ENCODE measurements at regions not wholly inside any gene's neighbourhood (a gene's known extent, or its start where the extent isn't known, plus 50 kb on each side); places are given as distances from the start of the nearest gene placed in this dataset.

DNA sequence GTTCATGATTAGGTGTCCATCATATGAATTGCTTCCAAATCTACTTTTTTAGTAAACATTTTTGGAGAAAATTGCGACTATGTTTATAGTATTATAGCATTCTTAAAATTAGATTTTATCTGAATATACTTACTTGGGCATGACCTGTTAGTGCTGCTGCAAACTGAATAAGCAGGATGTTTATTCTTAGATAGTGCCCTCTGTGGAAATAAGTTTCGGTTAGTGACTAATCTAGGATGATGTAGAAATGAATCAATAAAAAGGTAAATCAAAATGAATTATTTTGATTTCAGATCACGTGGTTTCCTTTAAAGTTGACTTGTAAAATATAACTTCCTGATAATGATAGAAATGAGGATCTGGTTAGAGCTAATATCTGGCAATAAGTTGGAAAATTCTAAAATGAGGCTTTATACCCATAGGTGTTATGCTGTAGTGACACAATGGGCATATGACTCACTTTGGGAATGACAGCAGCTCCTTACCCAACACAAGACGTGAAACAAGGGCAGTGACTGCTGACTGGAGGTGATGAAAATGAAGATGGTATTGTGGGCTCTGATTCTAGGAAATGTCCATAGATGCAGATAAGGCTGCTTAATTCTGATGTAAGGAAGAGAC lies 165.8 kb upstream of the TCF4 start:
- CTCF ChIA-PET (ENCODE audit: partially characterized antibody) = interaction anchor here (0.9 kb wide), 1 partner anchor 9 kb away, joined by 3 read pairs; no protein-coding TSS in a partner anchor
- 86% methylated on average over 4 of the region's 4 CpGs; no CpG with 5 or more reads in 1 of the 2 experiments for WGBS, 2 experiments (ENCODE audit: extremely low coverage in 1 of 2, insufficient coverage in 1 of 2, insufficient read length in 1 of 2, insufficient replicate concordance in 2 of 2, low coverage in 1 of 2, low lambda C conversion rate in 2 of 2, missing lambda C conversion rate in 1 of 2)
- H4K91ac ChIP-seq (replicated peaks; ENCODE audit: insufficient read length, low read length) = no peak overlapping the region
- no peak for TF ChIP-seq SRF (IDR thresholded peaks at IDR 0.05; ENCODE audit: low read depth, low read length)

More for the DNA sequence above, 165.8 kb upstream of the TCF4 start:
- no peak overlapping the region for H3K27ac ChIP-seq (ENCODE audit: low read depth, low read length)
- POLR2A ChIA-PET (ENCODE audit: partially characterized antibody) = no interaction called here
- H3K23ac ChIP-seq (ENCODE audit: insufficient read length) = no peak overlapping the region
- H3K56ac ChIP-seq (replicated peaks; ENCODE audit: insufficient read length, low read depth, low read length) = no peak overlapping the region
- no peak overlapping the region for H3K4me2 ChIP-seq (ENCODE audit: insufficient read depth in 1 of 2, low read depth in 2 of 2, low read length in 2 of 2)
- no peaks in the 10 kb centered on the region for H3K23me2 ChIP-seq (ENCODE audit: low read depth, low read length)
- no peak overlapping the region for H3K18ac ChIP-seq (ENCODE audit: extremely low read depth, low read length)
- H3K9me3 ChIP-seq (ENCODE audit: insufficient read depth in 2 of 2, low read depth in 1 of 2, low read length in 1 of 2) = no peaks in the 10 kb centered on the region
- no peaks in the 10 kb centered on the region for H4K20me1 ChIP-seq (replicated peaks in 1 of 2; ENCODE audit: control insufficient read depth in 1 of 2, insufficient read depth in 2 of 2, low read length in 2 of 2)
- DNase-seq (ENCODE audit: low read depth in 1 of 2, low spot score in 2 of 2) (no peak), FAIRE-seq (no peak)
- H3K14ac ChIP-seq (ENCODE audit: insufficient read length) = no peak overlapping the region
- no peak overlapping the region for H2BK5ac ChIP-seq (ENCODE audit: low read depth, low read length)
- H3K4ac ChIP-seq (replicated peaks; ENCODE audit: insufficient read length, low read depth, low read length) = no peak overlapping the region
- H3K4me1 ChIP-seq (replicated peaks in 1 of 4; ENCODE audit: control insufficient read depth in 3 of 4, insufficient read depth in 4 of 4, low read length in 3 of 4) = no peaks in the 10 kb centered on the region
- no peak overlapping the region for H2BK120ac ChIP-seq (replicated peaks; ENCODE audit: low read depth, low read length)
- no peaks in the 10 kb centered on the region for H3K79me2 ChIP-seq (ENCODE audit: control insufficient read depth in 1 of 2, insufficient read depth in 2 of 2, low read length in 2 of 2)
- no peak overlapping the region for H2BK12ac ChIP-seq (ENCODE audit: low read depth, low read length)
- no peak overlapping the region for H2BK20ac ChIP-seq (ENCODE audit: low read length)
- H4K5ac ChIP-seq (ENCODE audit: insufficient read length, low read depth, low read length) = no peak overlapping the region
- no peaks in the 10 kb centered on the region for H3K36me3 ChIP-seq (ENCODE audit: control insufficient read depth in 2 of 4, insufficient read depth in 4 of 4, low read length in 3 of 4)
- no peaks in the 10 kb centered on the region for H3K27me3 ChIP-seq (replicated peaks in 1 of 4; ENCODE audit: control insufficient read depth in 3 of 4, extremely low read depth in 1 of 4, insufficient read depth in 3 of 4, low read length in 3 of 4)
- H4K8ac ChIP-seq (ENCODE audit: extremely low read depth, insufficient read depth, low read length) = no peak overlapping the region
- H2AK5ac ChIP-seq (ENCODE audit: low read depth, low read length) = no peak overlapping the region
- no peak overlapping the region for H3K4me3 ChIP-seq (ENCODE audit: extremely low read depth in 1 of 4, insufficient read depth in 2 of 4, low read depth in 3 of 4, low read length in 4 of 4)
- H3K9ac ChIP-seq (replicated peaks in 1 of 4; ENCODE audit: extremely low read depth in 1 of 4, low read depth in 3 of 4, low read length in 3 of 4) = no peak overlapping the region
- H2BK15ac ChIP-seq (ENCODE audit: low read length) = no peak overlapping the region
- H3K79me1 ChIP-seq (ENCODE audit: low read depth, low read length) = no peaks in the 10 kb centered on the region
- H2AFZ ChIP-seq (ENCODE audit: low read length) = no peak overlapping the region

Data from H1 (cell line).